SK-N-SH treated with all-trans-retinoic acid at 6 μM for 48 hours (cell line): ENCODE measurements at regions not wholly inside any gene's neighbourhood (a gene's known extent, or its start where the extent isn't known, plus 50 kb on each side); places are given as distances from the start of the nearest gene placed in this dataset.

Experiments
- CSDC2 ChIP-seq: fragments of 250-450 bp; sonication (Bioruptor Pico); IDR thresholded peaks from 2 replicates; pipeline ENCODE4 v1.5.0; 2020; ENCODE audit warnings: mild to moderate bottlenecking, moderate library complexity
- OSR1 ChIP-seq: fragments of 250-450 bp; sonication (Bioruptor Pico); IDR thresholded peaks from 2 replicates; pipeline ENCODE4 v1.8.0; 2022; ENCODE audit warnings: moderate library complexity, mild to moderate bottlenecking, inconsistent platforms
- PPARA ChIP-seq: fragments of 250-450 bp; sonication (Bioruptor Pico); IDR thresholded peaks from 2 replicates; pipeline ENCODE4 v1.5.0; 2020; ENCODE audit warnings: mild to moderate bottlenecking, borderline replicate concordance
- TF ChIP-seq, protein P1 (sequence below): fragments of 250-450 bp; sonication (Bioruptor Pico); IDR thresholded peaks from 2 replicates; pipeline ENCODE4 v1.8.0; 2020; ENCODE audit warnings: mild to moderate bottlenecking, moderate library complexity, borderline replicate concordance
- TF ChIP-seq, protein P2 (sequence below): fragments of 250-450 bp; sonication (Bioruptor Pico); IDR thresholded peaks from 2 replicates; pipeline ENCODE4 v1.5.1; 2020; ENCODE audit warnings: low read depth, mild to moderate bottlenecking, moderate library complexity

DNA sequence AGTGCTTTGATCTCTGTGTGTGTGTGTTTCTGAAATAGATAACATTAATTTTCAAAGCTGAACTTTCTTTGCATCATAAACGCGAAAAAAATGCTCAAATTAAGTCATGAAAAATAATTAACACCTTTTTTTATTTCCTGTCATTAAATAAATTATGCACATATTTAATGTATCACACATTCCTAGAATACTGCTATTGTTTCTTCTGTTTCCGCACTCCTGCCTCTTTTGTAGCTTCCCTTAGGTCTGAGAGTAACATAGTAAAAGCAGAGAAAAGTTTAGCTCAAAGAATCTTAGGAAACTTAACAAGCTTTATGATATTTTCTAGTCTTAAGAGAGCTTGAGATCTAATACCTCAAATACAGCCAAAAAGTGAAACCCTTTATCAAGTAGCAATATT lies 504.2 kb downstream of the JRKL start:
- TF ChIP-seq OSR1 (no peak), CSDC2 (no peak), PPARA (no peak)
- TF ChIP-seq, protein P1, sequence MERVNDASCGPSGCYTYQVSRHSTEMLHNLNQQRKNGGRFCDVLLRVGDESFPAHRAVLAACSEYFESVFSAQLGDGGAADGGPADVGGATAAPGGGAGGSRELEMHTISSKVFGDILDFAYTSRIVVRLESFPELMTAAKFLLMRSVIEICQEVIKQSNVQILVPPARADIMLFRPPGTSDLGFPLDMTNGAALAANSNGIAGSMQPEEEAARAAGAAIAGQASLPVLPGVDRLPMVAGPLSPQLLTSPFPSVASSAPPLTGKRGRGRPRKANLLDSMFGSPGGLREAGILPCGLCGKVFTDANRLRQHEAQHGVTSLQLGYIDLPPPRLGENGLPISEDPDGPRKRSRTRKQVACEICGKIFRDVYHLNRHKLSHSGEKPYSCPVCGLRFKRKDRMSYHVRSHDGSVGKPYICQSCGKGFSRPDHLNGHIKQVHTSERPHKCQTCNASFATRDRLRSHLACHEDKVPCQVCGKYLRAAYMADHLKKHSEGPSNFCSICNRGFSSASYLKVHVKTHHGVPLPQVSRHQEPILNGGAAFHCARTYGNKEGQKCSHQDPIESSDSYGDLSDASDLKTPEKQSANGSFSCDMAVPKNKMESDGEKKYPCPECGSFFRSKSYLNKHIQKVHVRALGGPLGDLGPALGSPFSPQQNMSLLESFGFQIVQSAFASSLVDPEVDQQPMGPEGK (CRISPR knock-in tag): no peak
- TF ChIP-seq, protein P2, sequence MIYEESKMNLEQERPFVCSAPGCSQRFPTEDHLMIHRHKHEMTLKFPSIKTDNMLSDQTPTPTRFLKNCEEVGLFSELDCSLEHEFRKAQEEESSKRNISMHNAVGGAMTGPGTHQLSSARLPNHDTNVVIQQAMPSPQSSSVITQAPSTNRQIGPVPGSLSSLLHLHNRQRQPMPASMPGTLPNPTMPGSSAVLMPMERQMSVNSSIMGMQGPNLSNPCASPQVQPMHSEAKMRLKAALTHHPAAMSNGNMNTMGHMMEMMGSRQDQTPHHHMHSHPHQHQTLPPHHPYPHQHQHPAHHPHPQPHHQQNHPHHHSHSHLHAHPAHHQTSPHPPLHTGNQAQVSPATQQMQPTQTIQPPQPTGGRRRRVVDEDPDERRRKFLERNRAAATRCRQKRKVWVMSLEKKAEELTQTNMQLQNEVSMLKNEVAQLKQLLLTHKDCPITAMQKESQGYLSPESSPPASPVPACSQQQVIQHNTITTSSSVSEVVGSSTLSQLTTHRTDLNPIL (CRISPR knock-in tag): no peak
